ENCODE measurements at regions not wholly inside any gene's neighbourhood (a gene's known extent, or its start where the extent isn't known, plus 50 kb on each side); places are given as distances from the start of the nearest gene placed in this dataset.

DNA sequence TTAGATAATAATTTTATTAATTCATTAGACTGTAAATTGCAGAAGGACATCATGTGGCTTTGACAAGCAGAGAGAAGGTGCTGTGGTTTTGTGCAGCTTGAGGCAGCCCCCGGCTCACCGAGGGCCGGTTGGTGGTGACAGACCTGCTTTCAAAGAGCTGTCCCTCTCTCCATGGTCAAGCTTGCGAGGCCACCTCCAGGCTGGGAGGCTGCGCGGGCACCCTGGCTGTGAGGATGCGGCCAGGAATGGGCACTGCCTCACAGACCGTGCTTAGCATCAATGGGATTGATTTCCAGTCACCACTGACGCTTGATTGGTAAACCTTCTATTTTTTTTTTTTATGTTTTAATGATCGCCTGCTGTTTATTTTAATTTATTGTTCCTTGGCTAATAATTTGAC, 690.9 kb downstream of the GALR1 start:
- ATAC-seq = no peak
- TF ChIP-seq, protein P1, sequence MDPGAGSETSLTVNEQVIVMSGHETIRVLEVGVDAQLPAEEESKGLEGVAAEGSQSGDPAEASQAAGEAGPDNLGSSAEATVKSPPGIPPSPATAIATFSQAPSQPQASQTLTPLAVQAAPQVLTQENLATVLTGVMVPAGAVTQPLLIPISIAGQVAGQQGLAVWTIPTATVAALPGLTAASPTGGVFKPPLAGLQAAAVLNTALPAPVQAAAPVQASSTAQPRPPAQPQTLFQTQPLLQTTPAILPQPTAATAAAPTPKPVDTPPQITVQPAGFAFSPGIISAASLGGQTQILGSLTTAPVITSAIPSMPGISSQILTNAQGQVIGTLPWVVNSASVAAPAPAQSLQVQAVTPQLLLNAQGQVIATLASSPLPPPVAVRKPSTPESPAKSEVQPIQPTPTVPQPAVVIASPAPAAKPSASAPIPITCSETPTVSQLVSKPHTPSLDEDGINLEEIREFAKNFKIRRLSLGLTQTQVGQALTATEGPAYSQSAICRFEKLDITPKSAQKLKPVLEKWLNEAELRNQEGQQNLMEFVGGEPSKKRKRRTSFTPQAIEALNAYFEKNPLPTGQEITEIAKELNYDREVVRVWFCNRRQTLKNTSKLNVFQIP (CRISPR knock-in tag; IDR thresholded peaks at IDR 0.05; ENCODE audit: borderline replicate concordance, low read depth) = no peak
- TF ChIP-seq GLIS3 (CRISPR knock-in tag; IDR thresholded peaks at IDR 0.05) (no peak), ZNF70 (CRISPR knock-in tag; IDR thresholded peaks at IDR 0.05) (no peak), TCF4 (CRISPR knock-in tag; IDR thresholded peaks at IDR 0.05; ENCODE audit: borderline replicate concordance) (no peak), TOX (CRISPR knock-in tag; IDR thresholded peaks at IDR 0.05; ENCODE audit: borderline replicate concordance) (no peak), ZFP3 (CRISPR knock-in tag; IDR thresholded peaks at IDR 0.05) (no peak), SNAI2 (CRISPR knock-in tag; IDR thresholded peaks at IDR 0.05) (no peak), ZFP30 (CRISPR knock-in tag; IDR thresholded peaks at IDR 0.05) (no peak), PPARA (CRISPR knock-in tag; IDR thresholded peaks at IDR 0.05; ENCODE audit: borderline replicate concordance) (no peak), RARB (CRISPR knock-in tag; IDR thresholded peaks at IDR 0.05) (no peak), ZNF565 (CRISPR knock-in tag; conservative IDR thresholded peaks at IDR 0.05; ENCODE audit: low read depth) (no peak), BACH2 (CRISPR knock-in tag; IDR thresholded peaks at IDR 0.05; ENCODE audit: borderline replicate concordance) (no peak), OSR1 (CRISPR knock-in tag; IDR thresholded peaks at IDR 0.05) (no peak), ISL1 (CRISPR knock-in tag; IDR thresholded peaks at IDR 0.05) (no peak), ESRRG (CRISPR knock-in tag; IDR thresholded peaks at IDR 0.05) (no peak), ZNF8 (CRISPR knock-in tag; IDR thresholded peaks at IDR 0.05) (no peak), CSDC2 (CRISPR knock-in tag; IDR thresholded peaks at IDR 0.05) (no peak)
- TF ChIP-seq, protein P2, sequence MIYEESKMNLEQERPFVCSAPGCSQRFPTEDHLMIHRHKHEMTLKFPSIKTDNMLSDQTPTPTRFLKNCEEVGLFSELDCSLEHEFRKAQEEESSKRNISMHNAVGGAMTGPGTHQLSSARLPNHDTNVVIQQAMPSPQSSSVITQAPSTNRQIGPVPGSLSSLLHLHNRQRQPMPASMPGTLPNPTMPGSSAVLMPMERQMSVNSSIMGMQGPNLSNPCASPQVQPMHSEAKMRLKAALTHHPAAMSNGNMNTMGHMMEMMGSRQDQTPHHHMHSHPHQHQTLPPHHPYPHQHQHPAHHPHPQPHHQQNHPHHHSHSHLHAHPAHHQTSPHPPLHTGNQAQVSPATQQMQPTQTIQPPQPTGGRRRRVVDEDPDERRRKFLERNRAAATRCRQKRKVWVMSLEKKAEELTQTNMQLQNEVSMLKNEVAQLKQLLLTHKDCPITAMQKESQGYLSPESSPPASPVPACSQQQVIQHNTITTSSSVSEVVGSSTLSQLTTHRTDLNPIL (CRISPR knock-in tag; IDR thresholded peaks at IDR 0.05; ENCODE audit: low read depth) = no peak
- TF ChIP-seq, protein P3, sequence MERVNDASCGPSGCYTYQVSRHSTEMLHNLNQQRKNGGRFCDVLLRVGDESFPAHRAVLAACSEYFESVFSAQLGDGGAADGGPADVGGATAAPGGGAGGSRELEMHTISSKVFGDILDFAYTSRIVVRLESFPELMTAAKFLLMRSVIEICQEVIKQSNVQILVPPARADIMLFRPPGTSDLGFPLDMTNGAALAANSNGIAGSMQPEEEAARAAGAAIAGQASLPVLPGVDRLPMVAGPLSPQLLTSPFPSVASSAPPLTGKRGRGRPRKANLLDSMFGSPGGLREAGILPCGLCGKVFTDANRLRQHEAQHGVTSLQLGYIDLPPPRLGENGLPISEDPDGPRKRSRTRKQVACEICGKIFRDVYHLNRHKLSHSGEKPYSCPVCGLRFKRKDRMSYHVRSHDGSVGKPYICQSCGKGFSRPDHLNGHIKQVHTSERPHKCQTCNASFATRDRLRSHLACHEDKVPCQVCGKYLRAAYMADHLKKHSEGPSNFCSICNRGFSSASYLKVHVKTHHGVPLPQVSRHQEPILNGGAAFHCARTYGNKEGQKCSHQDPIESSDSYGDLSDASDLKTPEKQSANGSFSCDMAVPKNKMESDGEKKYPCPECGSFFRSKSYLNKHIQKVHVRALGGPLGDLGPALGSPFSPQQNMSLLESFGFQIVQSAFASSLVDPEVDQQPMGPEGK (CRISPR knock-in tag; IDR thresholded peaks at IDR 0.05; ENCODE audit: borderline replicate concordance) = no peak
- TF ChIP-seq, protein P4, sequence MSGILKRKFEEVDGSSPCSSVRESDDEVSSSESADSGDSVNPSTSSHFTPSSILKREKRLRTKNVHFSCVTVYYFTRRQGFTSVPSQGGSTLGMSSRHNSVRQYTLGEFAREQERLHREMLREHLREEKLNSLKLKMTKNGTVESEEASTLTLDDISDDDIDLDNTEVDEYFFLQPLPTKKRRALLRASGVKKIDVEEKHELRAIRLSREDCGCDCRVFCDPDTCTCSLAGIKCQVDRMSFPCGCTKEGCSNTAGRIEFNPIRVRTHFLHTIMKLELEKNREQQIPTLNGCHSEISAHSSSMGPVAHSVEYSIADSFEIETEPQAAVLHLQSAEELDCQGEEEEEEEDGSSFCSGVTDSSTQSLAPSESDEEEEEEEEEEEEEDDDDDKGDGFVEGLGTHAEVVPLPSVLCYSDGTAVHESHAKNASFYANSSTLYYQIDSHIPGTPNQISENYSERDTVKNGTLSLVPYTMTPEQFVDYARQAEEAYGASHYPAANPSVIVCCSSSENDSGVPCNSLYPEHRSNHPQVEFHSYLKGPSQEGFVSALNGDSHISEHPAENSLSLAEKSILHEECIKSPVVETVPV (CRISPR knock-in tag; IDR thresholded peaks at IDR 0.05) = no peak

DNA sequence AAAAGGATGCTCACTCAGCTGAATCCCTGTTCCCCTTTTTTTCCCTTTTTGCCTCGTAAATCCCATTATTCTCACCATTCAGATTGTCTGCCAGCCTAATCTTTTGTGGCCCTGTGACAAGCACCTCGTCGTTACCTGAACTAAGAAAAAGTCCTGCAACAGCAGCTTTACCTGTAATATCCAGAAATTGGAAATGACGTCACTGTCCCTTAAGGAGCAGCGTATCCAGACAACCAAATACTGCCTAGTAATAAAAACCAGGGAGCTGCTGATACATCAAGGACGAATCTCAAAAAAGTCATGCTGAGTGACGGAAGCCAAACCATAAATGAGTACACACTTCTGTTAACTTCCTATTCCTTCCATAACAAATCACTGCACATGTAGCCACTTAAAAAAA, 694.9 kb downstream of the GALR1 start:
- ATAC-seq = no peak
- TF ChIP-seq GLIS3 (CRISPR knock-in tag; IDR thresholded peaks at IDR 0.05) = no peak

DNA sequence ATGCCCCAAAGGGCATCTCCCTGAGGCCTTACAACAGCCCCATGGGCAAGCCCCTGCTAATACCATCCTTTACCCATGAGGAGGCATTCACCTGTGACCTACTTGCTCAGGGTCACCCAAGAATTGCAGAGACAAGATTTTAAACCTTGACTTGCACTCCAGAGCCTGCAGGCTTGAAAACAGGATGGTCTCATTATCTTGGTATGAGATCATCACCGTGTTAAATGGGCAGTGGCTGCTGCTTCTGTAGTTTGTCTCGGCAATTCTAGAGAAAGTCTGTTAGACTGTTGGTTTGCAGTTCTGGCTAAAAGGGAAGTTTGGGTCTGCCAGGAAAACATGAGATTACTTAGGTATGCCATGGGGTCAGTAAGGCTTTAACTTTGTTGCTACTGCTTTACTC, 698.9 kb downstream of the GALR1 start:
- ATAC-seq = no peak

More for the DNA sequence above, 698.9 kb downstream of the GALR1 start:
- TF ChIP-seq GLIS3 (CRISPR knock-in tag; IDR thresholded peaks at IDR 0.05) (no peak), ARNTL (CRISPR knock-in tag; IDR thresholded peaks at IDR 0.05; ENCODE audit: borderline replicate concordance, low read depth) (no peak)
- TF ChIP-seq, protein P5, sequence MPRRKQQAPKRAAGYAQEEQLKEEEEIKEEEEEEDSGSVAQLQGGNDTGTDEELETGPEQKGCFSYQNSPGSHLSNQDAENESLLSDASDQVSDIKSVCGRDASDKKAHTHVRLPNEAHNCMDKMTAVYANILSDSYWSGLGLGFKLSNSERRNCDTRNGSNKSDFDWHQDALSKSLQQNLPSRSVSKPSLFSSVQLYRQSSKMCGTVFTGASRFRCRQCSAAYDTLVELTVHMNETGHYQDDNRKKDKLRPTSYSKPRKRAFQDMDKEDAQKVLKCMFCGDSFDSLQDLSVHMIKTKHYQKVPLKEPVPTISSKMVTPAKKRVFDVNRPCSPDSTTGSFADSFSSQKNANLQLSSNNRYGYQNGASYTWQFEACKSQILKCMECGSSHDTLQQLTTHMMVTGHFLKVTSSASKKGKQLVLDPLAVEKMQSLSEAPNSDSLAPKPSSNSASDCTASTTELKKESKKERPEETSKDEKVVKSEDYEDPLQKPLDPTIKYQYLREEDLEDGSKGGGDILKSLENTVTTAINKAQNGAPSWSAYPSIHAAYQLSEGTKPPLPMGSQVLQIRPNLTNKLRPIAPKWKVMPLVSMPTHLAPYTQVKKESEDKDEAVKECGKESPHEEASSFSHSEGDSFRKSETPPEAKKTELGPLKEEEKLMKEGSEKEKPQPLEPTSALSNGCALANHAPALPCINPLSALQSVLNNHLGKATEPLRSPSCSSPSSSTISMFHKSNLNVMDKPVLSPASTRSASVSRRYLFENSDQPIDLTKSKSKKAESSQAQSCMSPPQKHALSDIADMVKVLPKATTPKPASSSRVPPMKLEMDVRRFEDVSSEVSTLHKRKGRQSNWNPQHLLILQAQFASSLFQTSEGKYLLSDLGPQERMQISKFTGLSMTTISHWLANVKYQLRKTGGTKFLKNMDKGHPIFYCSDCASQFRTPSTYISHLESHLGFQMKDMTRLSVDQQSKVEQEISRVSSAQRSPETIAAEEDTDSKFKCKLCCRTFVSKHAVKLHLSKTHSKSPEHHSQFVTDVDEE (CRISPR knock-in tag; IDR thresholded peaks at IDR 0.05) = no peak
